ENCODE measurements at regions not wholly inside any gene's neighbourhood (a gene's known extent, or its start where the extent isn't known, plus 50 kb on each side); places are given as distances from the start of the nearest gene placed in this dataset.

DNA sequence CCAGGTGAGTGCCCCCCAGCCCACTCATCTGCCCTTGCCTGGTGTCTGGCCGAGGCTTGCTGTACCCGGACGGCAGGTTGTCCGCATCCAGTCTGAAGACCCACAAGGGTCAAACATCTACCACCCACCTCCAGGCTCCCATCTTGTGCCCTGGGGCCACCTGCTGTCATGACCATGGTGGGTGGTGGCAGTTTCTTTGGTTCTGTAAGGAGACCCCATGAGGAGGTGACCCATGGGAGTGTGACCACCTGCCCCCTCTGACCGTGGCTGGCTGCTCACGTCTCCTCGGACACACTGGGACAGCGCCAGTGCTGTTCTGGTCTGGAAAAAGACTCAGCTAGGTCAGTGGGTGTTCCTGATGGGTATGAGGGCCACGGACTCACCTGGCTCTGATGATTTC lies 93.9 kb downstream of the TEX29 start:
- Histone ChIP-seq H3K27me3 (ENCODE audit: low read depth, low read length) (no peaks in the 10 kb centered on the region), H3K36me3 (ENCODE audit: control insufficient read depth in 1 of 2, insufficient read depth in 2 of 2, low read length in 2 of 2) (no peaks in the 10 kb centered on the region), H3K27ac (ENCODE audit: low read length) (no peak overlapping the region), H3K4me3 (ENCODE audit: low read depth in 1 of 2, low read length in 2 of 2) (no peak overlapping the region), H3K9me3 (ENCODE audit: control insufficient read depth in 1 of 2, low read length in 2 of 2) (no peaks in the 10 kb centered on the region), H3K4me1 (ENCODE audit: control insufficient read depth in 1 of 2, insufficient read depth in 2 of 2, low read length in 2 of 2) (no peaks in the 10 kb centered on the region)

DNA sequence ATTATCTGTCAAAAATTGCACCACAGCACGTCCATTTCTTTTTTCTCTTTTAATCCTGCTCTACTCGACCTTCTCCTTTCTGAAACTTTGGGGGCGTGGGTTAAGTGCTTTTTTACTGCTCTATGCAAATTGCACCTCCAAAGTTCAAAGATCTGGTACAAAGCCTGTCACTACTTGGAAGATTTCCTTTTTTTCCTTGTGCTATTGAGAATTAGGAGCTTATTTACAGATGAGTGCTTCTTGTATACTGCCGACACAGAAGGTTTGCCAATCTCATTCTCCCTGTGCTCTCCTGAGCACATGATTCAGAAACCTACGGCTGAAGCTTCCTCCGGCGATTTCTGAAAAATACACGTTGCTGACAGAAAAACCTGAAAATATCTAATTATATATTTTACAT lies 94.8 kb downstream of the TEX29 start:
- no peaks in the 10 kb centered on the region for H3K27me3 ChIP-seq (ENCODE audit: low read depth, low read length)
- H3K4me1 ChIP-seq (ENCODE audit: control insufficient read depth in 1 of 2, insufficient read depth in 2 of 2, low read length in 2 of 2) = no peaks in the 10 kb centered on the region
- no peaks in the 10 kb centered on the region for H3K36me3 ChIP-seq (ENCODE audit: control insufficient read depth in 1 of 2, insufficient read depth in 2 of 2, low read length in 2 of 2)
- no peak overlapping the region for H3K4me3 ChIP-seq (ENCODE audit: low read depth in 1 of 2, low read length in 2 of 2)
- no peaks in the 10 kb centered on the region for H3K9me3 ChIP-seq (ENCODE audit: control insufficient read depth in 1 of 2, low read length in 2 of 2)
- H3K27ac ChIP-seq (ENCODE audit: low read length) = no peak overlapping the region

DNA sequence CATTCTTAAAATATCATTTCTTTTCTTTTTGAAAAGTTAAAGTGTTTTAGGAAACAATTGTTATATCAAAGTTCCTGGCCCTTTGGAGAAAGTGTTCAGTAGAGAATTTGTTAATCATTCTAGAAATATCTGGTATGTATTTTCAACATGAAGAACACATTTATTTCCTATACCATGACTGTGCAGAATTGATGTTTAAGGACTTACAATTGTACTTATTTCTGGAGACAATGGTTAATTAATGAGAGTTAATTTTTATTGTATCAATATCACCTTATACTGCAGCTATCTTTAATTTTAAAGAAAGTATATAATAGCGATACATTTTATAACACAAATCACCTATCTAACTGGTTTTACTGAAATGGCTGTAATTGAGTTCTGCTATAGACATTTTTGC lies 95.3 kb downstream of the TEX29 start:
- no peaks in the 10 kb centered on the region for H3K36me3 ChIP-seq (ENCODE audit: control insufficient read depth in 1 of 2, insufficient read depth in 2 of 2, low read length in 2 of 2)
- H3K27ac ChIP-seq (ENCODE audit: low read length) = no peak overlapping the region
- no peak overlapping the region for H3K4me3 ChIP-seq (ENCODE audit: low read depth in 1 of 2, low read length in 2 of 2)
- H3K9me3 ChIP-seq (ENCODE audit: control insufficient read depth in 1 of 2, low read length in 2 of 2) = no peaks in the 10 kb centered on the region
- no peaks in the 10 kb centered on the region for H3K27me3 ChIP-seq (ENCODE audit: low read depth, low read length)
- H3K4me1 ChIP-seq (ENCODE audit: control insufficient read depth in 1 of 2, insufficient read depth in 2 of 2, low read length in 2 of 2) = no peaks in the 10 kb centered on the region

DNA sequence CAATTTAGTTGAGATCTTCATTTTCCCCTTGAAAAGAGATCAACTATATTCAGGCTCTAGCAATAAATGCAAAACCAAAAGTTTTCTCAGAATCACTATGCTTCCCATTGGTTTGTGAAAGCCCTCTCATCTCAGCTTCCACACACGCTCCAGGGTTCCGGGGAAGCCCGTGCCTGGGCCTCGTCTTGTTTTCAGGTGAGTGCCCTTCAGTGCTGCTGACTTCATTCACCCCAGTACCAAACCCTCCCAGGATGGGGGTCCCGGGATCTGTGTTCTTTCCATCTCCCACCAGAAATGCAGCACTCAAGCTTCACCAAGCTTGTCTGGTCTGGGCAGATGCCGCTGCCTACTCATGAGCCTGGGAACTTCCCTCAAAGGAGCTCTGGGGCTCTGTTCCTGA lies 97.7 kb downstream of the TEX29 start:
- H3K27me3 ChIP-seq (ENCODE audit: low read depth, low read length) = no peaks in the 10 kb centered on the region
- H3K9me3 ChIP-seq (ENCODE audit: control insufficient read depth in 1 of 2, low read length in 2 of 2) = no peaks in the 10 kb centered on the region
- no peaks in the 10 kb centered on the region for H3K36me3 ChIP-seq (ENCODE audit: control insufficient read depth in 1 of 2, insufficient read depth in 2 of 2, low read length in 2 of 2)
- no peaks in the 10 kb centered on the region for H3K4me1 ChIP-seq (ENCODE audit: control insufficient read depth in 1 of 2, insufficient read depth in 2 of 2, low read length in 2 of 2)
- H3K4me3 ChIP-seq (ENCODE audit: low read depth in 1 of 2, low read length in 2 of 2) = no peak overlapping the region
- no peak overlapping the region for H3K27ac ChIP-seq (ENCODE audit: low read length)

DNA sequence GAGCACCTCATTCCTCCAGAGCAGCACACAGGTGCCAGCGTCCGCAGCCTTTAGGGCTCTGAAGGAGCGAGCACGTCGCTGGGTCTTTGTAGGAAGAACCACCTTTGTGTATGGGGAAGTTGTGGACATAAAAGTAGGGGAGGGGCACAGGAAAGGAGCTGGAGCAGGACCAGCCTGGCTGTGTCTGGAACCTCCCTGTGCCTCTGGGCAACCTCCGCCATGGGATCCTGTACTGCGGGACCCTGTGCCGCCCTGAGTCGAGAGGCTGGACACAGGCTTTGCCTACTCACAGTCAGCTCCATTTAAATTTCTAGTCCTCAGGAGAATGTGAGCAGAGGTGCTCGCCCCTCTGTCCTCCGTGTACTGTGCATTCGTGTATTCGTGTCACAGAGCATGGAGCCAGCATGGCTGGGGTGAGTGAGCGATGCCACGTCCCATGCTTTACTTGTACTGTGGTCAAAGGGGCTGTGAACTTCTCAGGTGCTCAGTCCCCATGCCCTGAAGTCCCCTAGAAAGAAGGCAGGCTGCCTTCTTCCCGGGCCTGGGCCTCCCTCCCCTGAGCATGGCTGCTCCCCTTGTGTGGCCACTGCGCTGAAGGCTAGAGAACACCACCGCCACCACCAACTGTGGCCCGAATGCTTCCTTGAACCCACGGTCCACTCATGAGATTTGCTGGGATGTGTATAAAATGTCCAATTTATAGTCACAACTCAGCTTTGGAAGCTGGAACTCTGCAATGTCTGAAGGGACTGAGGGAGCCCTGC lies 99.9 kb downstream of the TEX29 start:
- H3K9me3 ChIP-seq (ENCODE audit: control insufficient read depth in 1 of 2, low read length in 2 of 2) = no peaks in the 10 kb centered on the region
- no peak overlapping the region for H3K4me3 ChIP-seq (ENCODE audit: low read depth in 1 of 2, low read length in 2 of 2)
- H3K27ac ChIP-seq (ENCODE audit: low read length) = no peak overlapping the region
- no peaks in the 10 kb centered on the region for H3K27me3 ChIP-seq (ENCODE audit: low read depth, low read length)
- no peaks in the 10 kb centered on the region for H3K4me1 ChIP-seq (ENCODE audit: control insufficient read depth in 1 of 2, insufficient read depth in 2 of 2, low read length in 2 of 2)
- H3K36me3 ChIP-seq (ENCODE audit: control insufficient read depth in 1 of 2, insufficient read depth in 2 of 2, low read length in 2 of 2) = no peaks in the 10 kb centered on the region

DNA sequence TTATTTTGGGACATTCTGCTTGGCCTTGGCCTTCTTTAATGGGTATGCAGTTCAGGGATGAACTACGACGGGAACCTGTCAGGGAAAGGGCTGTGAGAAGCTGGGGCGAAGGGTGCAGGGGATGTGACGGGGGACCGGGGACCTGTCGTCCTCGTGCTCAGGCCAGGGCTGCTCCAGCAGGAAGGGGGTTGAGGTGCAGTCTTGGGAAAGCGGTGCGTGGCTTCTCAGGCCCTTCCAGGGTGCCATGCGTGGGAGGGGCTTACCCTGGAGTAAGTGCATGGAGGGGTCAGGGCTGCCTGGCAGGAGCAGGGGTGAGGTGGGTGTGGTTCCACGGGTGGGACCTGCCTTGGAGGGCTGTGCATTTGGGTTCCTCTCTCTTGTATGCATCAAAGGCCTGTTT lies 100.8 kb downstream of the TEX29 start:
- Histone ChIP-seq H3K4me1 (ENCODE audit: control insufficient read depth in 1 of 2, insufficient read depth in 2 of 2, low read length in 2 of 2) (no peaks in the 10 kb centered on the region), H3K4me3 (ENCODE audit: low read depth in 1 of 2, low read length in 2 of 2) (no peak overlapping the region), H3K36me3 (ENCODE audit: control insufficient read depth in 1 of 2, insufficient read depth in 2 of 2, low read length in 2 of 2) (no peaks in the 10 kb centered on the region), H3K9me3 (ENCODE audit: control insufficient read depth in 1 of 2, low read length in 2 of 2) (no peaks in the 10 kb centered on the region), H3K27me3 (ENCODE audit: low read depth, low read length) (no peaks in the 10 kb centered on the region), H3K27ac (ENCODE audit: low read length) (no peak overlapping the region)

DNA sequence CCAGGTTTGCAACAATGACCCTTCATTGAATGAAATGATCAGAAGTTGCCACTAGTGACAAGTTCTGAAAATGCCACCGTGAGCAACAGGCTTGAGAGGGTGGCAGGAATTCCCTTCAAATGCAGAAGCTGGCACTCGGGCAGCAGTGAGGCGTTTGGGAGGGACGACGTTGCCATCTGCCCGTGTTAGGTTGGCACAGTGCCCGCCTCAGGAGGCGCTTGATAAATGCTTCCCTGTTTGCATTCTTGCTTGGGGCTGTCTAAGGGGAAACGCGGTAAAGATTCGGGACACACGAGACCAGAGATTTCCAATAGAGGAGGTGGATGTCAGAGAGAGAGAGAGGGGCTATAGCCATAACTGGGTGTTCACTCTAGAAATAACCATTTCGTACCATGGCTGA lies 101.9 kb downstream of the TEX29 start:
- Histone ChIP-seq H3K36me3 (ENCODE audit: control insufficient read depth in 1 of 2, insufficient read depth in 2 of 2, low read length in 2 of 2) (no peaks in the 10 kb centered on the region), H3K27me3 (ENCODE audit: low read depth, low read length) (no peaks in the 10 kb centered on the region), H3K4me1 (ENCODE audit: control insufficient read depth in 1 of 2, insufficient read depth in 2 of 2, low read length in 2 of 2) (no peaks in the 10 kb centered on the region), H3K27ac (ENCODE audit: low read length) (no peak overlapping the region), H3K4me3 (ENCODE audit: low read depth in 1 of 2, low read length in 2 of 2) (no peak overlapping the region), H3K9me3 (ENCODE audit: control insufficient read depth in 1 of 2, low read length in 2 of 2) (no peaks in the 10 kb centered on the region)

DNA sequence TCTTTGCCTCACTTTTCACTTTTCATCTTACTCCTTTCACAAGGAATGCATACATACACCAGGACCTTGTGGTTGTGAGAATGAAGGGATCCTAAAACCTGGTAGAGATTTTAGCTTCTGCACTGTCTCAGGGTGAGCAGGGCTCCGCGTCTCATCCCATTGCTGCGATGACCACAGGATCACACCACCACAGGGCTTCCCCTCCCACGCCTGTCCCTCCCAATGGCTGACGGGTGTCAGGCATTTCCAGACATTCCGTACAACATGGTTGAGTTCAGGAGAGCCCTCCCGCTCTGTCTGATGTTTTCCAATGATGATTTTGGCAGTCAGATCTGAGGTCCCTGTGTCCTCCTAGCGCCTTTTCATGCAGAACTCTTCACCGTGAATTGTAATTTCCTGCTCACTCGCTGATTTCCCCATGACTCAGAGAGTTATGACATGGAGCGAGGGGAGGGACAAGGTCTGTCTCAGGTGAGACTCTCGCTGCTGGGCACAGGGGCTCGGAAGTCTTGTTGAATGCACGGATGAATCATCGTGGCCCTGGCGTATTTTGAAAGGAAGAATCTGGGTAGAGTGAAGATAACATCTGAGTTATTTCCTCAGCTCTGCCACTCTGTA lies 102.8 kb downstream of the TEX29 start:
- Histone ChIP-seq H3K4me3 (ENCODE audit: low read depth in 1 of 2, low read length in 2 of 2) (no peak overlapping the region), H3K9me3 (ENCODE audit: control insufficient read depth in 1 of 2, low read length in 2 of 2) (no peaks in the 10 kb centered on the region), H3K27me3 (ENCODE audit: low read depth, low read length) (no peaks in the 10 kb centered on the region)

DNA sequence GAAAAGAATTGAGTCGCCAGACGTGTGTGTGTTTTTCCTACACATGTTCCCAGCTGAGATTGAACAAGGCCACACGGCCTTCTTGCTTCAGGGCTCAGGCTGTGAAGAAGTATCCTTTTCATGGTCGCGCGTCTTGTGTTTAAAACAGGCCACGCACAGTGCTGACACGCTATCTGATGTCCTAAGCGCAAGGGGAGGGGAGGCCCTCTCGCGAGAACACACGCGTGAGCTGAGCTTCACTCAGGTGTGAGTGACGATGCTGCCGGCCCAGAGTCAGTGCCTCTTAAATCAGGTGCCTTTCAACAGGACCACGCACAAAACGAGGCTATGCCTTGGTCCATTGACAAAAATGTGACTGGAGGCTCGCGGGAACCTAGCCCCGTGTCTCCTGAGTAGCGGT lies 103.7 kb downstream of the TEX29 start:
- Histone ChIP-seq H3K27ac (ENCODE audit: low read length) (no peak overlapping the region), H3K27me3 (ENCODE audit: low read depth, low read length) (no peaks in the 10 kb centered on the region), H3K4me1 (ENCODE audit: control insufficient read depth in 1 of 2, insufficient read depth in 2 of 2, low read length in 2 of 2) (no peaks in the 10 kb centered on the region), H3K9me3 (ENCODE audit: control insufficient read depth in 1 of 2, low read length in 2 of 2) (no peaks in the 10 kb centered on the region), H3K4me3 (ENCODE audit: low read depth in 1 of 2, low read length in 2 of 2) (no peak overlapping the region), H3K36me3 (ENCODE audit: control insufficient read depth in 1 of 2, insufficient read depth in 2 of 2, low read length in 2 of 2) (no peaks in the 10 kb centered on the region)

More for the DNA sequence above, 102.8 kb downstream of the TEX29 start:
- no peaks in the 10 kb centered on the region for H3K36me3 ChIP-seq (ENCODE audit: control insufficient read depth in 1 of 2, insufficient read depth in 2 of 2, low read length in 2 of 2)
- H3K4me1 ChIP-seq (ENCODE audit: control insufficient read depth in 1 of 2, insufficient read depth in 2 of 2, low read length in 2 of 2) = no peaks in the 10 kb centered on the region
- no peak overlapping the region for H3K27ac ChIP-seq (ENCODE audit: low read length)

DNA sequence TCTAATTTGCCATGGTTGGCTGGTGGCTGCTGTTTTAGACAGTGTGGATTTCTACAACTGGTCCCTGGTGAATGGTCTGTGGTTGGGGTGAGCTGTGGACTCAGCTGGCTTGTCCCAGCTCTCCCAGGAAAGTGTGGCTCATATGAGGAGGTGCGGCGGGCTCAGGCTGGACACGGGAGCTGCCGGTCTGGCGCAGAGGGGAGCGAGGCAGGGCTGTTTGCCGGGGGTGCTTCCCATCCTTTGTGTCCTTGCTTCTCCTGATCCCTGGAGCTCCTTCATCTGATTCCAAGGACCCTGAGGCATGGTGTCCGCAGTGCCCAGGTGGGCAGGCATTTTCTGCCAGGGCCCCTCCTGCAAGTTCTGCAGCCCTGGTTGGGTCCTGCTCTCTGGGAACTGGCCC lies 104.9 kb downstream of the TEX29 start:
- H3K36me3 ChIP-seq (ENCODE audit: control insufficient read depth in 1 of 2, insufficient read depth in 2 of 2, low read length in 2 of 2) = no peaks in the 10 kb centered on the region
- no peaks in the 10 kb centered on the region for H3K27me3 ChIP-seq (ENCODE audit: low read depth, low read length)
- H3K4me3 ChIP-seq (ENCODE audit: low read depth in 1 of 2, low read length in 2 of 2) = no peak overlapping the region
- no peaks in the 10 kb centered on the region for H3K4me1 ChIP-seq (ENCODE audit: control insufficient read depth in 1 of 2, insufficient read depth in 2 of 2, low read length in 2 of 2)
- no peaks in the 10 kb centered on the region for H3K9me3 ChIP-seq (ENCODE audit: control insufficient read depth in 1 of 2, low read length in 2 of 2)
- H3K27ac ChIP-seq (ENCODE audit: low read length) = no peak overlapping the region

DNA sequence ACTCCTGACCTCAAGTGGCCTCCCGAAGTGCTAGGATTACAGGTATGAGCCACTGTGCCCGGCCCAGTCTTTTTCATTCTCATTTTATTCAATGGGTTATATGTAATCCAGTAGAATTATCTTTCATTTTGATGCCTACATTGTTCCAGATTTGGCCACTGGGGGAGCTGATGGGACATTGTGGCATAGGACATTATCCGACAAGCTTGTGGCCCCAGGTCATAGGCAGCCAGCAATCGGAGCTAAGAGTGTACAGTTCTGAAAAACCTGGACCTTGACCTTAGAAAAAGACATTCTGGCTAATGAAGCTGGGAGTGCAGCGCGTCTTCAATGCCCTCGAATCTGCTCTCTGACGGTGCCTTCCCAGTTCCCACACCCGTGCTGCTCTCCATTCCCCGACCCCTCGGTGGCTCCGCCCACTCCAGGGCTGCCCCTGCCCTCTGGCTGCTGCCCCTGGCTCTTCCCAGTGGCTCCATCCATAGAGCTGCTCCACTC lies 108.7 kb downstream of the TEX29 start:
- Histone ChIP-seq H3K27ac (ENCODE audit: low read length) (no peak overlapping the region), H3K4me1 (ENCODE audit: control insufficient read depth in 1 of 2, insufficient read depth in 2 of 2, low read length in 2 of 2) (no peaks in the 10 kb centered on the region), H3K27me3 (ENCODE audit: low read depth, low read length) (no peaks in the 10 kb centered on the region), H3K9me3 (ENCODE audit: control insufficient read depth in 1 of 2, low read length in 2 of 2) (no peaks in the 10 kb centered on the region), H3K36me3 (ENCODE audit: control insufficient read depth in 1 of 2, insufficient read depth in 2 of 2, low read length in 2 of 2) (no peaks in the 10 kb centered on the region), H3K4me3 (ENCODE audit: low read depth in 1 of 2, low read length in 2 of 2) (no peak overlapping the region)

DNA sequence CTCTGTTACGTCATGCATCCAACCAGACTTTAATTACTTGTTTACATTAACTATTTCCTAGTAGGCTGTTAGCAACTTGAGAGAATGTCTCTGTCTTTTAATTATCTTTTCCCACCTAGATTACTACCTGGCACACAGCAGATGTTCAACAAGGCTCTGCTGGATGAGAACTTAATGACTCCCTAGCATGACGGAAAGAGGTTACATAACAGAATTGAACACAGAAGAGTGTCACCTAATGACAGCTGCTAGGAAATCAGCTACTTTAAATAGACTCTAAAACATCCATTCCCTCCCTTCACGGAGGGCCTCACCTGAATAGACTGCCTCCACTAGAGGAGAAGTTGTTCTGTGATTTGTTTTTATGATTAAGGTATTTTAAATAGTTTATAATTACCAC lies 110.8 kb downstream of the TEX29 start:
- Histone ChIP-seq H3K27ac (ENCODE audit: low read length) (no peak overlapping the region), H3K4me1 (ENCODE audit: control insufficient read depth in 1 of 2, insufficient read depth in 2 of 2, low read length in 2 of 2) (no peaks in the 10 kb centered on the region), H3K27me3 (ENCODE audit: low read depth, low read length) (no peaks in the 10 kb centered on the region), H3K4me3 (ENCODE audit: low read depth in 1 of 2, low read length in 2 of 2) (no peak overlapping the region), H3K36me3 (ENCODE audit: control insufficient read depth in 1 of 2, insufficient read depth in 2 of 2, low read length in 2 of 2) (no peaks in the 10 kb centered on the region), H3K9me3 (ENCODE audit: control insufficient read depth in 1 of 2, low read length in 2 of 2) (no peaks in the 10 kb centered on the region)

Measured in muscle layer of duodenum (tissue), 2 donors.